Lower leg skin (tissue), 3 donors: ENCODE measurements at regions not wholly inside any gene's neighbourhood (a gene's known extent, or its start where the extent isn't known, plus 50 kb on each side); places are given as distances from the start of the nearest gene placed in this dataset.

Source experiments
- CTCF ChIP-seq, 3 donors: fragments of 450-650 bp; IDR thresholded peaks; one replicate each; pipeline ENCODE4 v1.5.1; 2016; ENCODE audit warnings: antibody characterized with exemption in 3 of 3, mild to moderate bottlenecking in 3 of 3, moderate library complexity in 2 of 3
- POLR2A ChIP-seq, 2 donors: fragments of 450-650 bp; IDR thresholded peaks; one replicate each; pipeline ENCODE4 v1.6.1; 2016 to 2017; ENCODE audit warnings: antibody characterized with exemption in 2 of 2, mild to moderate bottlenecking in 1 of 2, moderate library complexity in 1 of 2

- TF ChIP-seq CTCF (IDR thresholded peaks at IDR 0.05) (no peak), POLR2A (IDR thresholded peaks at IDR 0.05) (no peak)
Measured at GRCh38 chr15:25515633-25516032, 76.8 kb upstream of the UBE3A start.
